ENCODE measurements at regions not wholly inside any gene's neighbourhood (a gene's known extent, or its start where the extent isn't known, plus 50 kb on each side); places are given as distances from the start of the nearest gene placed in this dataset.

DNA sequence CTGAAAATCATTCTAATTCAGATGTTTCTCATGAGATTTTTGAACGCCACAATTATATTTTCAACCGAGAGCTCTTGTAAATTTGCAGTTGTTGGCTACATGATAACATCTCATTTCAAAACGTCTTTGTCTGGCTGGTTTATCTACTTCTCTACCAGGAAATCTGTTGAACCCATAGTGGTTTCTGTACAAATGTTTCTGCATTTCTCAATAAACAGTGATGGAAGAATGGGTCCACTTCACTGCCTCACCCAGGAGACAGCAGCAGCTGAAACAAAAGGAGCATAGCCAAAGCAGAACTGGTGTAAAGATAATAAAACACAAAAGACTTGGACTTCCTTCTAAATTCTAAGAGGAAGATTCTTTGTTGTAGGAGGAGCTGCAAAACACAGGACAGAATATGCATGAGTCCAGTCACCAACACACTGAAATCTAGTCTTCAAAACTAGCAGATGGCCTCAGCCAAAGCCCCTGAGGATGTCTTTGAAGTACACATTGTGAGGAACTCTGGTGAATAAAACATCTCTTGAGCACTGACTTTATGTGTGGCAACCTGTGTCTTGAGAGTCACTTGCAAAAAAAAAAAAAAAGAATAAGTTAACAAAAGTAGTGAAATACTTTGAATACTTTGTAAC lies 68.6 kb upstream of the FGF14 start:
- POLR2A ChIA-PET, result no interaction called here
- CTCF ChIA-PET, result no interaction called here
- DNase-seq (ENCODE audit: extremely low spot score), result no peak
- TF ChIP-seq, protein P1, sequence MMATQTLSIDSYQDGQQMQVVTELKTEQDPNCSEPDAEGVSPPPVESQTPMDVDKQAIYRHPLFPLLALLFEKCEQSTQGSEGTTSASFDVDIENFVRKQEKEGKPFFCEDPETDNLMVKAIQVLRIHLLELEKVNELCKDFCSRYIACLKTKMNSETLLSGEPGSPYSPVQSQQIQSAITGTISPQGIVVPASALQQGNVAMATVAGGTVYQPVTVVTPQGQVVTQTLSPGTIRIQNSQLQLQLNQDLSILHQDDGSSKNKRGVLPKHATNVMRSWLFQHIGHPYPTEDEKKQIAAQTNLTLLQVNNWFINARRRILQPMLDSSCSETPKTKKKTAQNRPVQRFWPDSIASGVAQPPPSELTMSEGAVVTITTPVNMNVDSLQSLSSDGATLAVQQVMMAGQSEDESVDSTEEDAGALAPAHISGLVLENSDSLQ (IDR thresholded peaks at IDR 0.05), result no peak
- TF ChIP-seq LEF1 (IDR thresholded peaks at IDR 0.05; ENCODE audit: borderline replicate concordance), result no peak

DNA sequence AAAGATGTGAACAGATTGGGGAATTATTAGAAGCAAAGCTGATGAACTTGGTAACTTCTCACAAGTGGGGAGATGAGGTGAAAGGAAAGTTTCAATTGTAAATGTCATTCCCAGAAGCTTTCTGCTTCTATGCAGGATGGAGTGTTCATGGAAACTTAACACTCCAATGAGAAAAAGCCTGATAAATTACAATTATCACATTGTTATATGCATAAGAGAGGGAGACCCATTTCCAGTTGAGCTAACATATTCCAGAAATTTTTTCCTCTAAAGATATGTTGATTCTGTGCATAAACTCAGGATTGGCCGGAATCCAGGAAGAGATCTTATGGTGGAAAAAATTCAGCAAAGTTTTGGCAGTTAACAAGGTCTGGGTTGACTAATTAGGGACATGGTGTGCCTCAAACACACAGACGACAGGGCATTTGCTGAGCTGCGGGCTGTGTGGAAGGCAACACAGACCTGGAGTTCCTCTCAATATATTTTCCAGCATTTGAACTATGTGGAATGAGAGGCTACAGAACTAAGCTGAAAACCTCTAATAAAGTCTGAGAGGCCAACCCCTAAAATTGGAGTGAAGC lies 64.9 kb upstream of the FGF14 start:
- POLR2A ChIA-PET, result no interaction called here
- no peak for DNase-seq (ENCODE audit: extremely low spot score)
- TF ChIP-seq FOXK2 (IDR thresholded peaks at IDR 0.05), result no peak
- TF ChIP-seq CTBP1 (IDR thresholded peaks at IDR 0.05; ENCODE audit: borderline replicate concordance), result no peak
- TF ChIP-seq BHLHE40 (IDR thresholded peaks at IDR 0.05; ENCODE audit: borderline replicate concordance), result no peak
- no peak for TF ChIP-seq HDGF (IDR thresholded peaks at IDR 0.05; ENCODE audit: borderline replicate concordance)
- no peak for TF ChIP-seq L3MBTL2 (conservative IDR thresholded peaks at IDR 0.05)
- no peak for TF ChIP-seq ELF4 (IDR thresholded peaks at IDR 0.05)
- no peak for TF ChIP-seq ZNF384 (IDR thresholded peaks at IDR 0.05)
- no peak for TF ChIP-seq TARDBP (IDR thresholded peaks at IDR 0.05)
- CTCF ChIA-PET, result interaction anchor here (0.8 kb wide), 1 partner anchor 445 kb away, joined by 10 read pairs; no protein-coding TSS in a partner anchor

DNA sequence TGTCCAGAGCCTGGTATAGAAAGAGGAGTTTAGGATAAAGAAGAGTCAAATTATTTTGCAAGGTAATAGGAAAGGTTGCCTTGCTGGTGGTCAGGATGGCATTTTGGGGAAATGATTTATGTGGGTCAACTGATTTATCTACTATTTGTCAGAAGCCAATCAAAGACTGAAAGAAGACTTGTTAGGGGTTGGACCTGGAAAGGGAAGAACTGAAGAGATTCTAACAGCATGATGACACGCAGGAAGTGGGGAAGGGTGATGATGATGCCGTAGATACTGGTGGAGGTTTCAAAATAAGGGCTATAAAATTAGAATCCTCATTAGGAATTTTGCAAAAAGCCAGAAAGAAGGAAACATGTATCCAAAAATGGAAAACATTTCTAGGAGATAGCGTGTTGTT lies 60.7 kb upstream of the FGF14 start:
- CTCF ChIA-PET, result no interaction called here
- POLR2A ChIA-PET, result no interaction called here
- DNase-seq (ENCODE audit: extremely low spot score), result no peak
- TF ChIP-seq SUZ12 (IDR thresholded peaks at IDR 0.05) (no peak), LEF1 (IDR thresholded peaks at IDR 0.05; ENCODE audit: borderline replicate concordance) (no peak), FOXK2 (IDR thresholded peaks at IDR 0.05) (no peak), ARNT (IDR thresholded peaks at IDR 0.05) (no peak), ELF4 (IDR thresholded peaks at IDR 0.05) (no peak), ZNF384 (IDR thresholded peaks at IDR 0.05) (no peak), HDGF (IDR thresholded peaks at IDR 0.05; ENCODE audit: borderline replicate concordance) (no peak), TARDBP (IDR thresholded peaks at IDR 0.05) (no peak), NFRKB (IDR thresholded peaks at IDR 0.05) (no peak), FOXA1 (IDR thresholded peaks at IDR 0.05) (no peak), SP1 (IDR thresholded peaks at IDR 0.05) (no peak), BHLHE40 (IDR thresholded peaks at IDR 0.05; ENCODE audit: borderline replicate concordance) (no peak), CTBP1 (IDR thresholded peaks at IDR 0.05; ENCODE audit: borderline replicate concordance) (no peak), FOXM1 (IDR thresholded peaks at IDR 0.05; ENCODE audit: borderline replicate concordance) (no peak), L3MBTL2 (conservative IDR thresholded peaks at IDR 0.05) (no peak)
- TF ChIP-seq, protein P1 (IDR thresholded peaks at IDR 0.05), result no peak

DNA sequence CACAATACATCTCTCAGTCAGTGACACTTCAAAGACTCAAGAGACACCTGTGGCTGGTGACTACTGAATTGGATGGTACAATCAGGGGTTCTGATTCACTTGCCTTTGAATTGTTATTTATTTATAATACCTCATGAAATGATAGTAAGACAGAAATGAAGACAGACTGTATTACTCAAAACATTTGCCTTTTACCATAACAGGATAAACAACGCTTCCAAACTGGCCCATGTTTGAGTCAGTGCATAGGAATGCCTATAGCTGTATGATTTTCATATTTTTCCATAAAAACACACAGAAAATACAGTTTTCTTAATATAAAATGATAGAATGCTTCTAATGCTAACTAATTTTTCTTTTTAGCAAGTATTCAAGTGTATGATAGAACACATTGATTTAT lies 59.5 kb upstream of the FGF14 start:
- no peak for DNase-seq (ENCODE audit: extremely low spot score)
- ChIA-PET CTCF (no interaction called here), POLR2A (no interaction called here)
- no peak for TF ChIP-seq ARNT (IDR thresholded peaks at IDR 0.05)

DNA sequence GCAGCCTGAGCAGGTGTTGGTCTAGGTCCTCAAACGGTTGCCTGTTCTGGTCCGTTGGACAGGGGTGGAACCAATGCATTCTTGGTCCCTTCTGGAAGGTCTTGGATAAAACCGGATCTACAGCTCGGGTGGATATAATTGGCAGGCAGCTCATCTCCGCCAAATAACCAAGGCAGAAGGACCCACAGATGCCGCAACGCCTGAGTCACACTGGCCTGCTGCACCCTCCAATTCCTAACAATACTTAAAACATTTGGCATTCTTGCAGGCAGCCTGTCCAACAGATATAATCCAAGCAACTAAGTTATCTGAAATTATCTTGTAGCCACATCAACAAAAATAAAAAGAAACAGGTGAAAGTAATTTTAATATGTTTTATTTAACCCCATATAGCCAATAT lies 59.0 kb upstream of the FGF14 start:
- DNase-seq (ENCODE audit: extremely low spot score), result no peak
- POLR2A ChIA-PET, result no interaction called here
- CTCF ChIA-PET, result no interaction called here
- TF ChIP-seq L3MBTL2 (conservative IDR thresholded peaks at IDR 0.05) (no peak), HDGF (IDR thresholded peaks at IDR 0.05; ENCODE audit: borderline replicate concordance) (no peak), SUZ12 (IDR thresholded peaks at IDR 0.05) (no peak), ZNF384 (IDR thresholded peaks at IDR 0.05) (no peak), FOXA1 (IDR thresholded peaks at IDR 0.05) (no peak), FOXK2 (IDR thresholded peaks at IDR 0.05) (no peak), FOXM1 (IDR thresholded peaks at IDR 0.05; ENCODE audit: borderline replicate concordance) (no peak), LEF1 (IDR thresholded peaks at IDR 0.05; ENCODE audit: borderline replicate concordance) (no peak), TARDBP (IDR thresholded peaks at IDR 0.05) (no peak), CTBP1 (IDR thresholded peaks at IDR 0.05; ENCODE audit: borderline replicate concordance) (no peak)

DNA sequence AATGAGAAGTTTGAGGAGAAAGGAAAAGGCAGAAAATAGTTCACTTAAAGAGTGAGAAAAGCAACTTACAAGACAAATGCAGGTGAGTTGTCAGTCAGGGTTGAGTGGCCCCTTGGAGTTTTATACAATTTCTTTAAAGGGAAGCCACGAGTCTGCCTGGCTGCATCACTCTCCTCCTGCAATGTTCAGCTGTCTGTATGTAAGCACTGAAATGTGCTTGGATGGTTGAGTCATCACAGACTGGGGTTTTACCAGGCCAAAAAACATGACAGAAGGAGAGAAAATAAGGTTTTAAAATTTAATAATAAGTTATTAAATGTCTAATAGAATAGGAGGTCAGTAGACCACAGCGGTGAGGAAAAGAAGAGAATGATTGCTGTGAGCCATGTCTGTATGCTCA lies 51.0 kb upstream of the FGF14 start:
- no peak for TF ChIP-seq BHLHE40 (IDR thresholded peaks at IDR 0.05; ENCODE audit: borderline replicate concordance)
- no peak for TF ChIP-seq FOXK2 (IDR thresholded peaks at IDR 0.05)
- TF ChIP-seq L3MBTL2 (conservative IDR thresholded peaks at IDR 0.05), result no peak
- no peak for TF ChIP-seq ZNF384 (IDR thresholded peaks at IDR 0.05)
- no peak for TF ChIP-seq SP1 (IDR thresholded peaks at IDR 0.05)
- no peak for TF ChIP-seq ELF4 (IDR thresholded peaks at IDR 0.05)
- no peak for TF ChIP-seq TARDBP (IDR thresholded peaks at IDR 0.05)
- no peak for TF ChIP-seq NFRKB (IDR thresholded peaks at IDR 0.05)
- no peak for TF ChIP-seq FOXM1 (IDR thresholded peaks at IDR 0.05; ENCODE audit: borderline replicate concordance)
- TF ChIP-seq HDGF (IDR thresholded peaks at IDR 0.05; ENCODE audit: borderline replicate concordance), result no peak
- no peak for TF ChIP-seq LEF1 (IDR thresholded peaks at IDR 0.05; ENCODE audit: borderline replicate concordance)
- no peak for TF ChIP-seq ARNT (IDR thresholded peaks at IDR 0.05)
- TF ChIP-seq CTBP1 (IDR thresholded peaks at IDR 0.05; ENCODE audit: borderline replicate concordance), result no peak
- TF ChIP-seq FOXA1 (IDR thresholded peaks at IDR 0.05), result no peak
- TF ChIP-seq, protein P1 (IDR thresholded peaks at IDR 0.05), result no peak
- TF ChIP-seq SUZ12 (IDR thresholded peaks at IDR 0.05), result no peak
- DNase-seq (ENCODE audit: extremely low spot score), result no peak
- ChIA-PET POLR2A (no interaction called here), CTCF (no interaction called here)
